NCI-H1436 (cell line): ENCODE measurements at regions not wholly inside any gene's neighbourhood (a gene's known extent, or its start where the extent isn't known, plus 50 kb on each side); places are given as distances from the start of the nearest gene placed in this dataset.

ENCODE experiments used
- DNase-seq: peaks from one replicate; lab custom pipeline; 2025; lab: John Stamatoyannopoulos, UW

DNA sequence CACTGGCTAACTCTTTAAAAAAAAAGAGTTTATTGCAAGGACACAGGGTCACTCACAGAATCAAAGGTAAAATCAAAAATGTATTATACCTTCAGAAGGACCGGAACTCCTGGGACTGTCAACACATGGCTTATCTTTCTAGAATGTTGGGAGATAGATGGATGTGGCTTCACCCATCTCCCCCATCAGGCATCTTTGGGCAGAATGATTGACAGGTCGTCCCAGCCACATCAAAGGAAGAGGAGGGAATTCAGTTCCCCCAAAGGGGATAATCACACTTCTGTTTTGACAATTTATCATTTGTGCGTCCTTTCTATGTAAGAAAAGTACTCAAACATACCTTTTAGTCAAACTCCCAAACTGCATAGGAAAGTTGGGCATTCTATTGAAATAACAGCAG lies 228.6 kb upstream of the CDH5 start:
- no peak for DNase-seq

DNA sequence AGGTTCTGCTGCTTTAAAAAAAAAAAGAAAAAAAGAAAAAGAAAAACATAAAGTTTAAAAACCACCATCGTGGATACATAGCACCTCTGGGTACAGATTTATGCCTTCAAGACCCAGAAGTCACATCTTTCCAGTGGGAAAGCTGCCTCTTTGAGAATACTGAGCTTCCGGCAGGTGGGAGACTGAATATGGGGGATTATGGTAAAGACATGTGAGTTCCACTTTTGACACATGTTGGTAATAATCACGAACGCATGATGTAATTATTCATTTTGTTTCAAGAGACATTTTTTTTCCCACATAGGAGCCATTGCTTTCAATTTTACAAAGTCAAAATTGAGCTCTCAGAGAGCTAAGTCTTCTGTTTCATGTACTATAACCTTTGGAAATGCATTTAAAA lies 229.7 kb upstream of the CDH5 start:
- DNase-seq: no peak

DNA sequence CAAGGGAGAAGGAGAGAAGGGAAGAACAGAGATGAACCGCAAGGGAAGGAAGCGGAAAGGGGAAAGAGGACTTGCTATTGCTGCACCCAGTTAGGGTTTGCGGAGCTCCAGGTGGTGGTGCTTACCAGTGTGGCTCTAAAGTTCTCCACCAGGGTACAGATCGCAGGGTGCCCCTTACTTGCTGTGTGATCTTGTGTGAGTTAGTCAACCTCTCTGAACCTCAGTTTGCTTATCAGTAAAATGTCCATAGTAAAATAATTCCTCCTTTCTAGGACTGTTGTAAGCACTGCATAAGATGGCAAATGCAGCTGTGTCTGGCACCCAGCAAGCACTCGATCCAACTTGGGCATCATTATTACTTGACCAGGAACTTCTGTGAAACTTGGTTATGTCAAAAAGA lies 230.7 kb upstream of the CDH5 start:
- no peak for DNase-seq

DNA sequence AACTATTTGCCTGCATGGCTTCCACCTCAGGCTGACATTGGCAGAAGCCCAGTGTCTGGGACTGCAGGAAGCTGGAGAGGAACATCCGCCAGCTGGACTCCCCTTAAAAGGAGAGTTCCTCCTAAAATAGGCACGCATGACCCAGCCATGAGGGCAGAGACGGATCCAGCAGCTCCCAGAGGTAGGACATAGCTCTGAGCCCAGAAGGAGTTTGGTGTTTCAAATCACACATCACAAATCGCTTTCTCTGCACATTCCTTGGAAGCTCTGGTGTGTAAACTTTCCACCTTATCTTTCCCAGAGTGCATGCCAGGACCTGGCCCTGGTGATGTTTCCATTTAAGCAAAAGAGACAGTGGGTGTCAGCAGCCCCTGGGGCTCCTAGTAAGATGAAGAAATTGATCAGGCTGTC lies 231.1 kb upstream of the CDH5 start:
- DNase-seq: no peak

DNA sequence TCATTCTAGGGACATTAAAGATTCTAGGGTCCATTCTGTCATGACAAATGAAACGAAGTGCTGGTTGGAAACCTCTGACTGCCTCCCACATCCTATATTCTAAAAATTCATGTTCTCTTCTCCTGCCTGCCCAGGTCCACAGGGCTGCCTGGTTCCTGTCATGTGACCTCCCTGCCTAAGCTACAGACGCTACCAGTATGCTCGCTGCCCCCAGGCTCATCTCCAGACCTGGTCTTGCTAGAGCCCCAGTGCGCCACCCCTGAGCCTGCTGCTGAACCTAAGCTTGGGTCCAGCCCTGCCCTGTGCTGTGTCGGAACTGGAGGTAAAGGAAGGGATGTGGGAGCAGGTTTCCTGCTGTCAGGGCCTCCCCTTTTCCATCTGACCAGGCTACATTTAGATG lies 231.6 kb upstream of the CDH5 start:
- no peak for DNase-seq

DNA sequence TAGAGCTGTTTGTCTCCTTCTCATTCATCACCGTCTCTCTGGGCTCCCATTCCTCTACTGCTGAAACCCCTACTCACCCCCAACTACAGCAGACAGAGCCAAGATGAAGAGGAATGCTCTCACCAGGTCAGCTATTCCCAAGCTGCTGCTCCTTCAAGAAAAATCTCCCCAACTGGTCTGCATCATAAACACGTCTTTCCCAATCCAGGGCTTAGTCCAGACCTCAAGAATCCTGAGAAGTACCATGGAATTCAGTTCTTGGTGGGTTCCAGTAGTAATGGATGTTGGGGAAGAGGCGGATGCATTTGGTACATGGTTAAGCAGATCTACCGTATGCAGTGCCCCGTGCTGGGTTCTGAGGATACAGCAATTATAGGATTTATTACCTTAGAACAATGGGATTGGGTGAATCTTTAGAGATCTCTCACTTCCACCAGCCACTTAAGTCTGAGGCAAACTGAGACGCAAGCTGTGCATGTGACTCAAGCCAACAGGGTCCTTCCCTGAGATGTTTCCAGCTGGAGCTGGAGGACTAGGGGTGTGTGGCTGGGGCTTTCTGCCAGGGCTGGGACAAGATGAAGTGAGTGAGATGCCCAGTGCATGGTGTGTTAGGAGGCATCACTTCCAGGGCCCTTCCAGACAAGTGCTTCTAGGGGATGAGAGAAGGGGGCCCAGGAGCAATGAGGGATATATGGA lies 232.7 kb upstream of the CDH5 start:
- no peak for DNase-seq

DNA sequence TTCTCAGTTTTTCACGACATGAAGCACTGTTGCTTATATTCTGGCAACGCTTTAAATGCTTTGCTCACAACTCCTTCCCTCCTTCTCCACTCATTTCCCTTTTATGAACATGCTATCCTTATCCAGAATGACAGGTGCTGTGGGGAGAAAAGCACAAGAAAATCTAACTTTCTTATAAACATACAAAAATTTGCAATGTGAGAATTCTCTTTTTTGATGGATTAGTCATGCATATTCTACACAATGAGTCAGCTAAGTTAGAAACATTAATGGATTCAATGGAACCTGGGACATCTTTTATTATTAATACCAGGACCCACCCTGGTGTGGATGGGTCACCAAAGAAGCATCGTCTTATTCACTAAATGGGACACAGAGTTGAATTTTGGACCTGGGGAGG lies 234.6 kb upstream of the CDH5 start:
- DNase-seq: no peak

DNA sequence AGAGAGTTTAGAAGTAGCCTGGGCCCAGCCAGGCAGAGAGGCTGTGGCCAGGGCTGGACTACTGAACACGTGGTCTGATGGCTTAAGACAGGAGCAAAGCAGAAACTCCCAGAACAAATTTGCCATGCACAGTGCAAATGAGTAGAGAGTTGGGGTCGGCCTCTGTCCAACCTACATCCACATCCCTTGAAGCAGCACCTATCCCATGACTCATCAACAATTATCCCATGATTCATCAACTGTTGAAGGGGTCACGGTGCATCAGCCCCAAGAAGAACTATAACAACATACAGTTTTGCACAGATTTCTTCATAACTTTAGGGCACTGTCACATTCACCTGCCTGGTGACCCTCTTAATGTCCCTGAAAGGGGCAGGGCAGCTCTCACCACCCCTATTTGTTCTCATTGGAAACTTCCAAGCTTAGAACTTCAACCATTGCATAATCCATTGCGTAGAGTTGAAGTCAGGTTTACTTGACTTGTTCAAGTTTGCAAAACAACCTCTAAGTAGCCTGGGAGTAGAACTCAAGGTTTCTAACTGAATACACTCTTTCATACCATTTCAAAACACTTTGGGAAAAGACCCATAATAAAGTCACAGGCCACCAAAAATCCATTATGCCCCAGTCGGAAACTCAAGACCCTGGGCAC lies 235.2 kb upstream of the CDH5 start:
- no peak for DNase-seq

DNA sequence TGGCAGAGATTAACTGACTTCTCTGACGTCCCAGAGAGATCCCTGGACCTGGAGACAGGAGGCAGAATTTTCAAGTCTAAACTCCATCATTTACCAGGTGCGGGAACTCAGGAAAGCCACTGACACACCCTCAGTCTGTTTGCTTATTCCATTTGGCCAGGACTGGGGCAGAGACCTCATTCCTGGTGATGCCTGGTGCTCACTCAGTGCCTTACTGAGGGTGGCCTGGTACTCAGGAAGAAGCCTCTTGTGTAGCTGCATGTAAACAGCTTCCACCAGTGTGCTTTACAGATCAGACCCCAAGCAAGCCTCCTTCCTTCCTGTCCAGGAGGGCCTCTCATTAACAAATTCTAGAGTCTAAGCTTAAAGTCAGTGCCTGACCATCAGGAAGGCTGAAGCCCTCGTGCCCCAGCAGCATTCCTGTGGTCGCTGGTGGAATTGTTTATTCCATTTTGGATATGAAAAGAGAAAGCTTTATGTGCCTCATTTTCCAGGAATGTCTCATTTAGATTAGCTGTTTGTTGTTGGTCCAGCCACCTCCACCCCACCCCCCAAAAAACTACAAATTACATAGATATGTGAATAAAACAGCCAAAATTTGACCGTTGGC lies 236.1 kb upstream of the CDH5 start:
- no peak for DNase-seq

DNA sequence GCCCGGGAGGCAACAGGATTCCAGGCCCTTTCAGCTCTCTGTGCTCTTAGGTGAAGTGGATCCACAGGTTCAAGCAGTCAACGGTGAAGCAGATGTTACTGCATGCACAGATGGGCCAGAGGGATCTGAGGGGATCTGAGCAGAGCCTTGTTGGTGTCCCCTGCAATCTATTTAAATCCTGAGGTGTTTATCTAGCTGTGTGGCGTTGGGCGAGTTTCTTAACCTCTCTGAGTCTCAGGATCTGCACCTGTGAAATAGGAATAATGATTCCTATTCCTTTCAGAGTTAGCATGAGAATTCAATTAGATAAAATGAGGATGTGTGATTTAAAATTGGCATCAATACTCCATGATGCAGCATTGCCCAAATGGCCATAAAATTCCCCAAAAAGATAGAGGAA lies 237.3 kb upstream of the CDH5 start:
- DNase-seq: no peak

DNA sequence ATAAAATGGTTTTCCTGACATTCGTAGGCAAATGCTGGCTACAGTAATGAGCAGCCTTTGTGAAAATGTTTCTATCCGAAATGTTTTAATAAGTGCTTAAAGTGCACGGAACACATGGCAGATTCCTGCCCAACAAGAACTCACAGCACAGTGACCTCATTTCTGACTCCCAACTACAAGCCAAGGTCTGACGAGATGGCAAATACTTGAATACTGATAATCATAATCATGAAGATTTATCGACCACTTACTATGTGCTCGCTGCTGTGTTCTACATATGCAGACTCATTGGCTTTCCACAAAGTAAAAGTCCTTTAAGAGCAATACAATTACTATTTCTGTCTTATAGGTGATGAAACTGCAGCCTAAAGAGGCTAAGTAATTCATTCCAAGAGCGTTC lies 238.1 kb upstream of the CDH5 start:
- DNase-seq: no peak

DNA sequence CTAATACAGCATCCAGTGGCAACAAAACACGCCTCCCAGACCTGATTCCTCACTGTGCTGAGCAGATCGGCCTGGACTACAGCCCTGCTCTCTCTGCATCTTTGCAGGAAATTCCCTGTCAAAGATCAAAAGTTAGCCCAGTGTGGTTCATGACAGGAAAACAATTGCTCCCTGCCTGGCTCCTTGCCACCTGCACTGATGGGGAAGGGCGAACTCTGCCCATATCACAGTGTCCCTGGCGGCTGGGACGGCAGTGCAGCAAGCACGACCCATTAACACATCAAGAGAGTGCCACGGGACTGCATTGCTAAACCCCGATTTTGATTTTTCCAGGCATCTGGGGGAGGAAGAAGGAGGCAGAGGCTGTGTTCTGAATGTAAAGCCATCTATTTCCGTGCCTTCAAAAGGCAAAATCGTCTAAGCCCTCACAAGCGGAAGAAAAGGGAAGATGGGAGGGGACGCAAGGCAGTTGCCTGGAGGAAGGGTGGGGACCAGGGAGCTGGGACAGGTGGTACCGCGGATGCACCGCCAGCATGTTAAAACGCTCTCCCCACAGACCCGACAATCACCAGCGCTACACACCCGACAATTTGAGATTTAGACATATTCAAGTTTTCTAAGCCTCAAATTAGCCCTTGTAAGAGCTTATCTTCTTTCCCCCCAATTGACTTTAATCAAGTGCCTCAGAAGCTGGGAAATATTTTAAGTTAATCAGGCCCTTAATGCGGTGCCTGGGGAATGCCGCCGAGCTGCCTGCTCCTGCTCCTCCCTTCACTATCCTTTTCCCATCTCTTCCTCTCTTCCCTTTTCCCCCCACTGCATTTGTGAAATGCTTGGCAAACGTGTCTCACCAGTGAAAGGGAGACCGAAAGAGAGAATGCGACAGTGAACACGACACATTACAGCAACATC lies 238.8 kb upstream of the CDH5 start:
- no peak for DNase-seq

DNA sequence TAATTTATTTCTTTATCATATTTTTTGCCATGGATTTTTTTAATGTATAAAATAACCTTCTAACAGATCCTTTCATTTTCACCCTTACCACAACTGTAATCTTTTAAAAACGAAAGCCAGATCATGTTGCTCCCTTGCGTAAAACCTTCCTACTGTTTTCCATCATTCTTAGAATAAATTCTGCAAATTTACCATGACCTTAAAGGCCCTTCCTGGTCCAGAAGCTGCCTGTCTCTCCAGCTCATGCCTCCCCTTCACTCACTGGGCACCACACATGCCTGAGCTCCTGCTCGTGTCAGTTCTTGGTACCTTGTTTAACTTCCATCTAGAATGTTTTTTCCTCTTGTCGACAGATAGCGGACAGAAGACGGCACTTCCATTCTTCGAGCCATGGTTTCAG lies 245.0 kb upstream of the CDH5 start:
- DNase-seq: no peak

DNA sequence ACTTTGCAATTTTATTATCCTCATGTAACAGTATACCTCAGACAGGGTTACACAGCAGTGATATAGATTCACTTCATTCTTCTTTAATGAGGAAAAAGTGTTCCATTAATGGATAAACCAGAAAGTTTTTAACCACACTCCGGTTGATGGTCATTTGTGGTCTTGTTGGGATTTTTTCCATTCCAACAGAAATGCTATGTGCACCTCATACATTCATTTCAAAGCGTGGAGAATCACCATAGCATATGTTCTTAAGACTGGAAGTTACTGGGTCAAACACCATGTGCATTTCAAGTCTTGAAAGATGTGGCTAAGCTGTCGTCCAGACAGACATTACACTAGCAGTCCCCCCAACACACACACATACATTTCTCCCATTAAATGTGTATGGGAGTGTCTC lies 245.8 kb upstream of the CDH5 start:
- no peak for DNase-seq

DNA sequence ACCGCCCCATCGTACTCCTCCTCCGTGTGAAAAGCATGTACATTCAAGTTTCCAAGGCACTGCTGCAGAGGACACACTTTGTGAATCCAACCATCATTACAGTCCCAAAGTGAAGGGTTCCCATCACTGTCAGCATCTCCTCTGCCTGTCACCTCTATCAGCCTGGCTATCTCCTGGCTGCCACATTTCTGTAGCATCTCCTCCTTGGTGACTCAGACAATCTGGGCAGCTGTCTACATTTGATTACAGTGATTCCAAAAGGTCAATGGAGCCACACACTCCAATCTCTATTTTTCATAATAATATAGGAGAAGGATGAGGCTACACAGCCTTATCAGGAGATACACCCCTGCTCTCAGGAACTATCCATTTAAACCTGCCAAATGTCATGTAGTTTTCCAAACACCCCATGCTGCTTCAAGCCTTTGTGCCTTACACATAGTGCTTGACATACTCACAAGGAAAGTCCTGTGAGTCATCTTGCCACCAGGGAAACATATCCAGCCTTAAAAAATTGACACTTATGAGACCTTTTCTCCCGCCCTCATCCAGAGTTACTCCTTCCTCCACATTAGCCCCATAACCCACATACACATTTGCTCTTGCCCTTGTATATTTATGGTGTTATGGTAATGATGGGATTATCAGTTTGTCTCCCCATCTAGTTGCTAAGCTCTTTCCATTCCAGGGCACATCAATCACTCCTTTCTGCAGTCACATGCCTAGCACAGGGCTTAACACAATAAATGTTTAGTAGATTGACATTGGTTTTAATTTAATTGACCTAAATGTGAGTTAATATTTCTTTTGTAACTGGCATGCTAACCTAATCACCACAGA lies 250.1 kb upstream of the CDH5 start:
- DNase-seq: no peak

DNA sequence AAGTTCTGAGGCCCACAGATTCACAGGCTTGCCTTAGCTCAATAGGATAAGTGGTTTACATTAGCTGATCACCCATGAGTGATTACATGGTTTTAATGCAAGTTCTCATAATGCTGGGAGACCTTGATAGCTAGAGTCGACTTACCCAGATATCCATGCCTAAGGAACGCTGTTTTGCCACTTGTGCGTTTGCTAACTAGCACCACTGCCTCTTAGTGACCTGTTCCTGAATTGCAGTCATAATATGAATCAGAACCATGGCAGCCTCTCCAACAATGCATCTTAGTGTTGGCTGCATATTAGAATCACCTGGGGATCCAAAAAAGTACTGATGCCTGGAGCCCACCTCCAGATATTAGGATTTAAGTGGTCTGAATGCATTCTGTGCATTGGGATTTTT lies 251.1 kb upstream of the CDH5 start:
- DNase-seq: no peak

DNA sequence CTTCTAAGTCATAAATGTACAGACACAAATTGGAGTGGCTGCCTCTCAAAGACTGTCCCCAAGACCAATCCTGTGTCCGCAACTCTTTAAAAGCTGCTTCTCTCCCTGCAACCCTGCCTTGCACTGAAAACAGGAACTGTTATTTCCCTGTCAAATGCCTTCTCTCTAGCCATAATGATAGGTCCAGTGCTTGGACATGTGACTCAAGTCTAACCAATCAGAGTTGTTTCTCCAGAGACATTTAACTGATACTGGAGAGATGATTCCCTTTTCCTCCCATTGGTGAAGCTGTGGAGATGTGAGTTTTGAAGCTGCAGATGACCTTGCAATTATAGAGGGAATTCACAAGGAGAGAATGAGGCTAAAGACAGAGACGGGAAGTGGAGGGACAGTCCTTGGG lies 253.3 kb upstream of the CDH5 start:
- no peak for DNase-seq

DNA sequence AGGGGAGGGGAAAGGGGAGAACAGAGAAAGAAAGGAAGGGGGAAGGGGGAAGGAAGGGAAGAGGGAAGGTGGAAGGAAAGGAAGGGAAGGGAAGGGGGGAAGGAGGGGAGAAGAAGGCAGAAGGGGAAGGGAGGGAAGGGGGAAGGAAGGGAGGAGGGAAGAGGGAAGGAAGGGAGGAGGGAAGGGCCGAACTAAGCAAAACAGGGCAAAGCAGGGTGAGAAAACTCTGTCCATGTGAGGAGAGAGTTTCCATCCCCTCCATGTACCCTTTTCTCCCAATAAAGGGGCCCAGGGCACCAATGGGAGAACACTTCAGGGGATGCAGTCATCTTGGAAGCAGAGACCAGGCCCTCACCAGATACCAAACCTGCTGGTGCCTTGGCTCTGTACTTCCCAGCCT lies 256.8 kb upstream of the CDH5 start:
- no peak for DNase-seq

DNA sequence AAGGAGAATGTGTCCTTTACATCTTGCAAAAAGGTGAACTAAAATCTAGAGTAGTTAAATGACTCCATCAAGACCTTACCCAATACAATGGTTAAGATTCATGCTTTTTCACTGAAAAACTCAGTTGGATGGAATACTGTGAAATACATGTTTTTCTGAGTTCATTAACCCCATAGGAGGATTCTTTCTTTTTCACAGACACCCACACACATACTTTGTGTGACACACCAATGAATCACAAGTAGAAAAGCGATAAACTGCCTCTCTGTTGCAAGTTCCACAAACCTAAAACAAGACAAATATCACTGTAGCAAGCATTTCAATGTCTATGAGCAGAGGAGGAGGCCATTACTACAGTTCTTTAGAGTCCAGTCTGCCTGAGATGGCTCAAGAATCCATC lies 258.8 kb upstream of the CDH5 start:
- DNase-seq: no peak

DNA sequence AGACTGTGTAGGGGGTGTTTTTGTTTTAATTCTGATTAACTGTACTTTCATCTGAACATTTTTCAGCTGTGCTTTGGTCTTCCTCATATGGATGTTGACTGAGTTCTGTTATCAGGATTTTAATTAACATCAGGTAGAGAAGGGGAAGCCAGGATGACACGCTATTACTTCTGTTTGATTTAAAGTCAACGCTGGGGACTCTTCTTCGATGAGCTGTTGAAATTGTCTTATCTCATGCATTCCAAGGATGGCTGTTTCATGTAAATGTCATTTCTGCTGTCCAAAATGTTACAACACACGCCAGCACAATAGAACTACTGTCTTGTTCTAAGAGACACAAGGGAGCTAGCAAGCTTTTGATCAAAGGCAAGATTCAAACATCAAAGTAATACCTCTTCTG lies 263.3 kb upstream of the CDH5 start:
- DNase-seq: no peak

DNA sequence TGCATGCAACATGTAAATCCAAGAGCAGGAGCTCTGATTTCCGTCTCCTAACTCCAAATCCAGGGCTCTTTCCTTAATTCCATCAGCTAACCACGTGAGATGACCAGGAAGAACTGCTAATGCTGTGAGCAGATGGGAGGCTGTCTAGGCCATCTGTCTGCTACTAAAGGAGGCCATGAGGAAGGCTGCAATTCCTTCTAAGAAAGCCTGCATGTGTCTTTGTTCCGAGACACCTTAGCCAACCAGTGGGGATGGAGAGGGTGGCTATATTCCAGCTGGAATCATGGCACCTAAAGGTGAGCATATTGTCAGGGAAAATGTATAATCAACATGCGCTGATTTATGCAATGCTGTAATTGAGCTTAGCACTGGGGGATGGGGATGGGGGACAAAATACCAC lies 267.2 kb upstream of the CDH5 start:
- DNase-seq: no peak

DNA sequence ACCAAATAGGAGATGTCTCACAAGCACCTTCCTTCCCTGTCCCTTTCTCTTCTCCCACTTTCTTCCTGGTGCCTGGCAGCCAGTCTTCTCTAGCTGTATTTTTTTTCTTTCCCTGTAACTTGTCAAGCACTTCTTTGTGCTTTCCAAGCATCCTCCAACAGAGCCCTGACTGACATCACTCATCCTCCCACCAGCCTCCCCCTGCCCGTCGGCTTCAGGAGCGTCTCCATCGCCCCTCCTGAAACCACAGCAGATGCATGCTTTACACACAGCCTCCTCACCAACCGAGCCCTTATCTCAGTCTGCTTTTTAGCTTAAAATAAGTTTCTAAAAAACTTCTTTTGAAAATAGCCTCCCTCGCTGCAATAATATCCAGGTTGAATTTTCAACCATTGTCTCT lies 268.7 kb upstream of the CDH5 start:
- no peak for DNase-seq
